Smooth muscle cell (in vitro differentiated cells): ENCODE measurements at regions not wholly inside any gene's neighbourhood (a gene's known extent, or its start where the extent isn't known, plus 50 kb on each side); places are given as distances from the start of the nearest gene placed in this dataset.
"Not testable (repeated sequence)": the region's sequence is repeated elsewhere in the genome, so short reads cannot be mapped to it uniquely, and the experiment has no call there.

ENCODE experiments used
- DNase-seq: peaks from one replicate; lab custom pipeline; 2025; ENCODE audit not compliant: unreplicated experiment; lab: John Stamatoyannopoulos, UW
- H2AFZ ChIP-seq: fragments of 200-600 bp; sonication (generic); 2 replicates; pipeline ENCODE4 v1.6.0; 2016; ENCODE audit warnings: antibody characterized with exemption, low read depth, mild to moderate bottlenecking
- H3F3A ChIP-seq: fragments of 200-600 bp; sonication (generic); 2 replicates; pipeline ENCODE4 v1.6.0; 2017; ENCODE audit warnings: antibody characterized with exemption, low read depth
- H3K27ac ChIP-seq: fragments of 200-600 bp; sonication (generic); 2 replicates; pipeline ENCODE4 v1.5.1; 2016; ENCODE audit warnings: low read depth, mild to moderate bottlenecking
- H3K27me3 ChIP-seq: fragments of 200-600 bp; sonication (generic); 2 replicates; pipeline ENCODE4 v1.6.1; 2016; ENCODE audit warnings: low read depth, mild to moderate bottlenecking
- H3K36me3 ChIP-seq: fragments of 200-600 bp; sonication (generic); 2 replicates; pipeline ENCODE4 v1.5.1; 2016; ENCODE audit warnings: low read depth
- H3K4me1 ChIP-seq: fragments of 200-600 bp; sonication (generic); 2 replicates; pipeline ENCODE4 v1.5.1; 2016; ENCODE audit warnings: low read depth
- H3K4me2 ChIP-seq: fragments of 200-600 bp; sonication (generic); 2 replicates; pipeline ENCODE4 v1.6.0; 2016; ENCODE audit warnings: mild to moderate bottlenecking
- H3K4me3 ChIP-seq: fragments of 200-600 bp; sonication (generic); 2 replicates; pipeline ENCODE4 v1.5.1; 2016; ENCODE audit warnings: mild to moderate bottlenecking
- H3K79me2 ChIP-seq: fragments of 200-600 bp; sonication (generic); 2 replicates; pipeline ENCODE4 v1.6.0; 2016; ENCODE audit warnings: low read depth, mild to moderate bottlenecking
- H3K9ac ChIP-seq: fragments of 200-600 bp; sonication (generic); 2 replicates; pipeline ENCODE4 v1.6.0; 2016; ENCODE audit warnings: low read depth
- H3K9me3 ChIP-seq: fragments of 200-600 bp; sonication (generic); replicated peaks from 2 replicates; pipeline ENCODE4 v1.5.1; 2016; ENCODE audit warnings: low read depth
- H4K20me1 ChIP-seq: fragments of 200-600 bp; sonication (generic); 2 replicates; pipeline ENCODE4 v1.6.0; 2016; ENCODE audit warnings: low read depth
- WGBS: methylation state at CpG from one replicate; pipeline ENCODE4 v1.1.7; 2016; ENCODE audit warnings: low lambda C conversion rate; 5-methylcytosine and 5-hydroxymethylcytosine counted together
- TF ChIP-seq, protein P1 (sequence below): fragments of 200-600 bp; sonication (generic); IDR thresholded peaks from 2 replicates; pipeline ENCODE4 v1.5.1; 2017; ENCODE audit warnings: borderline replicate concordance, mild to moderate bottlenecking, antibody characterized with exemption; ENCODE audit not compliant: insufficient read depth, poor library complexity, severe bottlenecking

DNA sequence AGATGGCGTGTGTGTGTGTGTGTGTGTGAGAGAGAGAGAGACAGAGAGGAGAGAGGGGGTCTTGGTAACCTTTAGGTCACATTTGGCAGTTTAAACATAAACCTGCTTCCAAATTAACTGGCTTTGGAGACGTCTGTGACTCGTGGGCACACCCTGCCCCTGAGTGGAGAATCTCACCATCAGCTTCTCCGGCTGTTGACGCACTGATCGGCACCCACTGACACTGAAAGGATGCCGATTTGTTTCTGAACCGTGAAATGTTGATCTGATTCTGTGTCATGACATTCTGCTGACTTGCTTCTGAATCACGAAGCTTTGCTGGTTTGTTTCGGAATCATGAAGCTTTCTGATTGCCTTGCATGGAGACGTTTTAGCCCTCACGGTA lies 114.7 kb downstream of the RTP5 start:
- H3K4me3 ChIP-seq, result no peak overlapping the region
- no peaks in the 10 kb centered on the region for H3K36me3 ChIP-seq
- no peaks in the 10 kb centered on the region for H3K9me3 ChIP-seq
- whole genome bisulfite sequencing, result 94% methylated on average over 12 of the region's 12 CpGs
- H3K4me1 ChIP-seq, result no peaks in the 10 kb centered on the region
- DNase-seq, result no peak
- H3K9ac ChIP-seq, result no peak overlapping the region
- no peaks in the 10 kb centered on the region for H3K27me3 ChIP-seq
- no peaks in the 10 kb centered on the region for H3F3A ChIP-seq
- no peaks in the 10 kb centered on the region for H4K20me1 ChIP-seq
- H3K27ac ChIP-seq, result no peak overlapping the region
- H2AFZ ChIP-seq, result no peak overlapping the region
- no peaks in the 10 kb centered on the region for H3K79me2 ChIP-seq
- no peak overlapping the region for H3K4me2 ChIP-seq
- TF ChIP-seq, protein P1, sequence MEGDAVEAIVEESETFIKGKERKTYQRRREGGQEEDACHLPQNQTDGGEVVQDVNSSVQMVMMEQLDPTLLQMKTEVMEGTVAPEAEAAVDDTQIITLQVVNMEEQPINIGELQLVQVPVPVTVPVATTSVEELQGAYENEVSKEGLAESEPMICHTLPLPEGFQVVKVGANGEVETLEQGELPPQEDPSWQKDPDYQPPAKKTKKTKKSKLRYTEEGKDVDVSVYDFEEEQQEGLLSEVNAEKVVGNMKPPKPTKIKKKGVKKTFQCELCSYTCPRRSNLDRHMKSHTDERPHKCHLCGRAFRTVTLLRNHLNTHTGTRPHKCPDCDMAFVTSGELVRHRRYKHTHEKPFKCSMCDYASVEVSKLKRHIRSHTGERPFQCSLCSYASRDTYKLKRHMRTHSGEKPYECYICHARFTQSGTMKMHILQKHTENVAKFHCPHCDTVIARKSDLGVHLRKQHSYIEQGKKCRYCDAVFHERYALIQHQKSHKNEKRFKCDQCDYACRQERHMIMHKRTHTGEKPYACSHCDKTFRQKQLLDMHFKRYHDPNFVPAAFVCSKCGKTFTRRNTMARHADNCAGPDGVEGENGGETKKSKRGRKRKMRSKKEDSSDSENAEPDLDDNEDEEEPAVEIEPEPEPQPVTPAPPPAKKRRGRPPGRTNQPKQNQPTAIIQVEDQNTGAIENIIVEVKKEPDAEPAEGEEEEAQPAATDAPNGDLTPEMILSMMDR, result no peak

DNA sequence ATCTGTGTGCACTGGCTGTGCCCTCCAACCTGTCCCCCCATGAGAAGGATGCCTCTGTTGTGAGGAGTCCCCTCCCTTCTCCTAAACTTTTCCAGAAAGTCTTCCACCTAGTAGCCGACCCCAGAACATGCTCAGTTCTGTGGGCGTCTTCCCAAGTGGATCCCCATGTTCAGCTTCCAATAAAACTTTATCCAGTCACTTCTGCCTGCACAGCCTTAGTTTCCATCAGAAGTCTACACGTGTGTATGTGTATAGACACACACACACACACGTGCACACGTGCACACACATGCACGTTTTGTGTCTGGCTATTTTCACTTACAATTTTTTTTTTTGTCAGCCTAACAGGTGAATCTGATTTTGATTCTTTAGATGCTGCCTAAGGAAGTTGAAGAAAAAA lies 115.1 kb downstream of the RTP5 start:
- Histone ChIP-seq H3K27me3 (no peaks in the 10 kb centered on the region), H3F3A (no peaks in the 10 kb centered on the region), H3K79me2 (no peaks in the 10 kb centered on the region), H3K36me3 (no peaks in the 10 kb centered on the region), H3K9me3 (no peaks in the 10 kb centered on the region), H3K4me3 (no peak overlapping the region), H3K4me2 (no peak overlapping the region), H4K20me1 (no peaks in the 10 kb centered on the region), H3K9ac (no peak overlapping the region), H3K27ac (no peak overlapping the region), H3K4me1 (no peaks in the 10 kb centered on the region), H2AFZ (no peak overlapping the region)
- DNase-seq, result no peak
- TF ChIP-seq, protein P1, result no peak
- 85% methylated on average over 6 of the region's 6 CpGs for WGBS

DNA sequence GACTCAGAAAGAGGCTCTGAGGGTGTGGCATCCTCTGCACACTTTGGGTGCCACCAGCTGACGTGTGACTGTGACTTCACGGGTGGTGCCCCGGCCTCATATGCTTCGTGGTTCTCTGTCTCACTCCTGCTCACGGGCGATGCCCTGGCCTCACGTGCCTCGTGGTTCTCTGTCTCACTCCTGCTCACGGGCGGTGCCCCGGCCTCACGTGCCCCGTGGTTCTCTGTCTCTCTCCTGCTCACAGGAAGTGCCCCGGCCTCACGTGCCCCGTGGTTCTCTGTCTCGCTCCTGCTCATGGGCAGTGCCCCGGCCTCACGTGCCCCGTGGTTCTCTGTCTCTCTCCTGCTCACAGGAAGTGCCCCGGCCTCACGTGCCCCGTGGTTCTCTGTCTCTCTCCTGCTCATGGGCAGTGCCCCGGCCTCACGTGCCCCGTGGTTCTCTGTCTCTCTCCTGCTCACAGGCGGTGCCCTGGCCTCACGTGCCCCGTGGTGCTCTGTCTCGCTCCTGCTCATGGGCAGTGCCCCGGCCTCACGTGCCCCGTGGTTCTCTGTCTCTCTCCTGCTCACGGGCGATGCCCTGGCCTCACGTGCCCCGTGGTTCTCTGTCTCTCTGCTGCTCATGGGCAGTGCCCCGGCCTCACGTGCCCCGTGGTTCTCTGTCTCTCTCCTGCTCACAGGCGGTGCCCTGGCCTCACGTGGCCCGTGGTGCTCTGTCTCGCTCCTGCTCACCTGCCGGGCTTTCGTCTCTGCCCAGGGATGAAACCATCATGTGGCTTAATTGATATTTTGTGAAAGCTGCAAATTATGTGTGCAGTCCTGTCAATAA lies 115.8 kb downstream of the RTP5 start:
- H3K4me2 ChIP-seq, H3K4me1 ChIP-seq, H3K9me3 ChIP-seq, DNase-seq, H2AFZ ChIP-seq, H3K79me2 ChIP-seq, H3K36me3 ChIP-seq, H3K27ac ChIP-seq, H3K9ac ChIP-seq, H4K20me1 ChIP-seq, H3K4me3 ChIP-seq, H3K27me3 ChIP-seq, H3F3A ChIP-seq: not testable (repeated sequence)
- 91% methylated on average over 46 of the region's 46 CpGs for WGBS

DNA sequence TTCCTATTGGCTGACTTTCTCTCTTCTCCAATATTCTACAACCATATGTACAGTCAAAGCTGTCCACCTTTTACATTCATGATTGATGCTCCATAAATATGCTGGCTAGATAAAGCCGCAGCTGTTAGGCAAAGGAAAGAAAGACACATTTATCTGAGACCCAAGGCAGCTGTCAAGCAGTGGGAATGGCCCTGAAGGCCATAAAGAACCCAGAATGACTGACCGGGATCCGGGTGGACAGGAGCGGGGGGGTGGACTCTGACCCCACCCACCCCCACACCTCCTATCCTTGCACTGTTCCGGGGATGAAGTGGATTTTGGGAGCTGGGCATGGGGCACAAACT lies 116.4 kb downstream of the RTP5 start:
- Histone ChIP-seq H2AFZ (no peak overlapping the region), H3K4me3 (no peak overlapping the region), H3K79me2 (no peaks in the 10 kb centered on the region), H3F3A (no peaks in the 10 kb centered on the region), H3K4me2 (no peak overlapping the region), H3K27me3 (no peaks in the 10 kb centered on the region), H3K4me1 (no peaks in the 10 kb centered on the region), H3K27ac (no peak overlapping the region), H3K9ac (no peak overlapping the region), H3K9me3 (no peaks in the 10 kb centered on the region), H3K36me3 (no peaks in the 10 kb centered on the region), H4K20me1 (no peaks in the 10 kb centered on the region)
- DNase-seq, result no peak
- WGBS, result 84% methylated on average over 5 of the region's 5 CpGs
- TF ChIP-seq, protein P1, result no peak
